ENCODE measurements at regions not wholly inside any gene's neighbourhood (a gene's known extent, or its start where the extent isn't known, plus 50 kb on each side); places are given as distances from the start of the nearest gene placed in this dataset.

DNA sequence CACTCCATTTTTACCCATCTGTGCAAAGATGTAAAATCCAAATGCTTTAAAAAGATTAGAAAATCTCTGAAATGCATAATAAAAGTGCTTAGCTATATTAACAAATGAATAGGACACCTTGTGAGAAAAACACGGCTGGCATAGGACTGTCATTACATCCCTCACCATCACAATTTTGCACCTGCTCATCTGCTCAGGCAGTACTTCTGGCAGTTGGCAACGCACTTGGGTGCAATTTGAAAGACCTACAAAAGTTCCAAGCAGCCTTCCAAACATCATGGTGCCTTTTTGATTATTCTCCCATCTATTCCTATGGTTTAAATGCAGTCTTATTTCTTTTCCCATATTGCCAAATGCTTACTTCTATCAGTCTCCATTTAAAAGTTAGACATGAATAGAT is 501.8 kb downstream of the ENC1 start:
- Histone ChIP-seq H3K4me2 (ENCODE audit: insufficient read depth, low read length) (no peak overlapping the region), H3K9me1 (replicated peaks; ENCODE audit: control insufficient read depth, extremely low read depth, insufficient read depth, low read length) (no peaks in the 10 kb centered on the region), H2AFZ (ENCODE audit: low read depth, low read length) (no peak overlapping the region), H3K27me3 (ENCODE audit: control insufficient read depth in 2 of 2, insufficient read depth in 2 of 2, low read length in 2 of 2) (no peaks in the 10 kb centered on the region), H3K27ac (ENCODE audit: insufficient read depth, low read depth, low read length) (no peak overlapping the region), H4K20me1 (replicated peaks; ENCODE audit: control insufficient read depth, extremely low read depth, insufficient read depth, low read length) (no peaks in the 10 kb centered on the region), H3K9ac (replicated peaks; ENCODE audit: extremely low read depth, insufficient read depth, low read length) (no peak overlapping the region), H3K4me1 (ENCODE audit: control insufficient read depth, extremely low read depth, insufficient read depth, low read length) (peaks cover 9% of the 10 kb centered on the region), H3K4me3 (replicated peaks in 1 of 3; ENCODE audit: insufficient read depth in 1 of 3, low read depth in 1 of 3, low read length in 3 of 3) (no peak overlapping the region), H3K36me3 (ENCODE audit: control insufficient read depth in 2 of 2, extremely low read depth in 1 of 2, insufficient read depth in 2 of 2, low read length in 2 of 2) (no peaks in the 10 kb centered on the region), H3K79me2 (ENCODE audit: control insufficient read depth, insufficient read depth, low read length) (no peaks in the 10 kb centered on the region), H3K9me3 (replicated peaks; ENCODE audit: control insufficient read depth, insufficient read depth, low read length) (no peaks in the 10 kb centered on the region)
- ChIA-PET CTCF (interaction anchor here (5.0 kb wide), 1 partner anchor 11 kb away, joined by 15 read pairs; no protein-coding TSS in a partner anchor), POLR2A (no interaction called here)
- intact Hi-C loops (cut with micrococcal nuclease) (no loop called here), dilution Hi-C loops (cut with MboI; ENCODE audit: extremely low pct_ligation_motif_present, low sequenced_read_pairs) (no loop called here)
- DNase-seq (ENCODE audit: low read depth, low spot score) (no peak), FAIRE-seq (no peak)
- no peak for TF ChIP-seq FOS (IDR thresholded peaks at IDR 0.05; ENCODE audit: borderline replicate concordance, insufficient read depth, low read length)
- no peak for TF ChIP-seq POLR2A (IDR thresholded peaks at IDR 0.05; ENCODE audit: low read depth, low read length)
- no peak for TF ChIP-seq JUN (IDR thresholded peaks at IDR 0.05; ENCODE audit: borderline replicate concordance, insufficient read depth, insufficient read length, low read depth)
- no peak for TF ChIP-seq EZH2 (IDR thresholded peaks at IDR 0.05; ENCODE audit: borderline replicate concordance, low read depth, low read length, severe bottlenecking)
- no peak for TF ChIP-seq CTCF (IDR thresholded peaks at IDR 0.05; ENCODE audit: extremely low read depth in 1 of 2, insufficient read depth in 1 of 2, low read depth in 1 of 2, low read length in 2 of 2)
- TF ChIP-seq POLR2AphosphoS5 (IDR thresholded peaks at IDR 0.05; ENCODE audit: insufficient read depth, low read depth, low read length), result no peak
- TF ChIP-seq, protein P1, sequence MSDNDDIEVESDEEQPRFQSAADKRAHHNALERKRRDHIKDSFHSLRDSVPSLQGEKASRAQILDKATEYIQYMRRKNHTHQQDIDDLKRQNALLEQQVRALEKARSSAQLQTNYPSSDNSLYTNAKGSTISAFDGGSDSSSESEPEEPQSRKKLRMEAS (IDR thresholded peaks at IDR 0.05; ENCODE audit: insufficient read depth, insufficient read length), result no peak
- no peak for TF ChIP-seq MYC (IDR thresholded peaks at IDR 0.05; ENCODE audit: low read depth, low read length)
- TF ChIP-seq GATA2 (IDR thresholded peaks at IDR 0.05; ENCODE audit: insufficient read depth, insufficient read length, low read depth, low read length), result no peak
- BruUV-seq (replicated peaks), result no TSS peak

Data from endothelial cell of umbilical vein (primary cell).